PFSK-1 (cell line): ENCODE measurements at regions not wholly inside any gene's neighbourhood (a gene's known extent, or its start where the extent isn't known, plus 50 kb on each side); places are given as distances from the start of the nearest gene placed in this dataset.

Experiments used
- FOXP2 ChIP-seq: optimal IDR thresholded peaks from 2 replicates; pipeline ENCODE3; 2011; ENCODE audit warnings: borderline replicate concordance, control low read depth, inconsistent platforms; ENCODE audit not compliant: insufficient read depth; ENCODE audit errors: extremely low read length, extremely low read depth
- POLR2AphosphoS5 ChIP-seq: IDR thresholded peaks from 2 replicates; pipeline ENCODE4 v1.6.1; 2012; ENCODE audit warnings: low read depth, mild to moderate bottlenecking, control low read depth, low read length, moderate library complexity
- SIN3A ChIP-seq: IDR thresholded peaks from 2 replicates; pipeline ENCODE4 v1.6.1; 2012; ENCODE audit warnings: mild to moderate bottlenecking, low read length, moderate library complexity, borderline replicate concordance; ENCODE audit not compliant: insufficient read depth
- TAF1 ChIP-seq: IDR thresholded peaks from 2 replicates; pipeline ENCODE4 v1.6.1; 2012; ENCODE audit warnings: low read length, control low read depth, borderline replicate concordance; ENCODE audit not compliant: insufficient read depth
- TF ChIP-seq, protein P1 (sequence below), 2 experiments: IDR thresholded peaks; 2 replicates each; pipeline versions ENCODE4 v1.6.1 to v1.8.0; 2011 to 2012; ENCODE audit warnings: low read depth in 2 of 2, low read length in 2 of 2, control low read depth in 1 of 2, inconsistent platforms in 1 of 2, mild to moderate bottlenecking in 1 of 2, moderate library complexity in 1 of 2; ENCODE audit not compliant: insufficient read depth in 1 of 2

- TF ChIP-seq POLR2AphosphoS5 (no peak), FOXP2 (no peak), SIN3A (no peak), TAF1 (no peak)
Measured at GRCh38 chr10:105516511-105516910, 875.4 kb downstream of the SORCS3 start.

DNA sequence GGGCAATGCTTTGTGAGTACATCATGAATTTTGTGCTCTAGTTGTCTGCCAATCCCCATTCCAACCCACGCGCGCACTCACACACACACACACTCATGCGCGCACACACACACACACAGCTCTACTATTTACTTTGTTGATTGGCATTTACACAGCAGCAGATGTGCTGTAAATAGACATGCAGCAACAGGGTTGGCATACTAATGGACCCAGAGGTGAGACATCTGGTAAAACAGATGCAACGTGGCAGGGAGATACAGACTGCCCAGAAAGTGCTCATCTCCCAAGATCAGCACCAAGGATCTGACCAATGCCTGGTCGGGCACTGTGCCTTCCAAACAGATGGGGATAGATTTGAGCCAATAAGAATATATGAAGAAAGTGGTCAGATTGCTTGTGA is 873.0 kb downstream of the SORCS3 start:
- TF ChIP-seq SIN3A: no peak
- TF ChIP-seq, protein P1, sequence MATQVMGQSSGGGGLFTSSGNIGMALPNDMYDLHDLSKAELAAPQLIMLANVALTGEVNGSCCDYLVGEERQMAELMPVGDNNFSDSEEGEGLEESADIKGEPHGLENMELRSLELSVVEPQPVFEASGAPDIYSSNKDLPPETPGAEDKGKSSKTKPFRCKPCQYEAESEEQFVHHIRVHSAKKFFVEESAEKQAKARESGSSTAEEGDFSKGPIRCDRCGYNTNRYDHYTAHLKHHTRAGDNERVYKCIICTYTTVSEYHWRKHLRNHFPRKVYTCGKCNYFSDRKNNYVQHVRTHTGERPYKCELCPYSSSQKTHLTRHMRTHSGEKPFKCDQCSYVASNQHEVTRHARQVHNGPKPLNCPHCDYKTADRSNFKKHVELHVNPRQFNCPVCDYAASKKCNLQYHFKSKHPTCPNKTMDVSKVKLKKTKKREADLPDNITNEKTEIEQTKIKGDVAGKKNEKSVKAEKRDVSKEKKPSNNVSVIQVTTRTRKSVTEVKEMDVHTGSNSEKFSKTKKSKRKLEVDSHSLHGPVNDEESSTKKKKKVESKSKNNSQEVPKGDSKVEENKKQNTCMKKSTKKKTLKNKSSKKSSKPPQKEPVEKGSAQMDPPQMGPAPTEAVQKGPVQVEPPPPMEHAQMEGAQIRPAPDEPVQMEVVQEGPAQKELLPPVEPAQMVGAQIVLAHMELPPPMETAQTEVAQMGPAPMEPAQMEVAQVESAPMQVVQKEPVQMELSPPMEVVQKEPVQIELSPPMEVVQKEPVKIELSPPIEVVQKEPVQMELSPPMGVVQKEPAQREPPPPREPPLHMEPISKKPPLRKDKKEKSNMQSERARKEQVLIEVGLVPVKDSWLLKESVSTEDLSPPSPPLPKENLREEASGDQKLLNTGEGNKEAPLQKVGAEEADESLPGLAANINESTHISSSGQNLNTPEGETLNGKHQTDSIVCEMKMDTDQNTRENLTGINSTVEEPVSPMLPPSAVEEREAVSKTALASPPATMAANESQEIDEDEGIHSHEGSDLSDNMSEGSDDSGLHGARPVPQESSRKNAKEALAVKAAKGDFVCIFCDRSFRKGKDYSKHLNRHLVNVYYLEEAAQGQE (IDR thresholded peaks at IDR 0.05; ENCODE audit: insufficient read depth in 1 of 2, low read depth in 2 of 2, low read length in 2 of 2): no peak
- no peak for TF ChIP-seq TAF1
- no peak for TF ChIP-seq POLR2AphosphoS5
- TF ChIP-seq FOXP2: no peak

DNA sequence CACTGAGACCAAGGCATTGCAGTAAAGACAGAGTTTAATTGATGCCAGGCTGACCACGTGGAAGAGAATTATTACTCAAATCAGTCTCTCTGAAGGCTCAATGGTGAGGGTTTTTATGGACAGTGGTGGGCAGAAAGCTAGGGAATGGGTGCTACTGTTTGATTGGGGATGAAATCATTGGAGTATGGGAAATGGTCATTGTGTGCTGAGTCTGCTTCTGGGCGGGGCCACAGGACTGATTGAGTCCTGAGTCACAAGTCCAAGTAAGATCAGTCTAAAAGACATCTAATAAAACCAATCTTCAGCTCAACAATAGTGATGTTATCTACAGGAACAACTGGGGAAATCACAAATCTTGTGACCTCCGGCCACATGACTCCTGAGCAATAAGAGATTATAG is 868.4 kb downstream of the SORCS3 start:
- TF ChIP-seq, protein P1 (IDR thresholded peaks at IDR 0.05; ENCODE audit: insufficient read depth in 1 of 2, low read depth in 2 of 2, low read length in 2 of 2): no peak
- TF ChIP-seq TAF1 (no peak), POLR2AphosphoS5 (no peak), SIN3A (no peak), FOXP2 (no peak)

DNA sequence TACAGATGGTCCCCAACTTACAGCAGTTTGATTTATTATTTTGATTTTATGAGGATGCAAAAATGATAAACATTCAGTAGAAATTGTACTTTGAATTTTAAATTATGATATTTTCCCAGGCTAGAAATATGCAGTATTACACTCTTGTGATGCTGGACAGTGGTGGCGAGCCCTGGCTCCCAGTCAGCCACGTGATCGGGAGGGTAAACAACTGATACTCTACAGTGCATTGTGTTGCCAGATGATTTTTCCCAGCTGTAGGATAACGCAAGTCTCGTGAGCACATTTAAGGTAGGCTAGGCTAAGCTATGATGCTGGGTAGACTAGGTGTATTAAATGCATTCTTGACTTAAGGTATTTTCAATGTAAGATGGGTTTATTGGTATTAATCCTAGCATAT is 865.2 kb downstream of the SORCS3 start:
- TF ChIP-seq POLR2AphosphoS5: no peak

DNA sequence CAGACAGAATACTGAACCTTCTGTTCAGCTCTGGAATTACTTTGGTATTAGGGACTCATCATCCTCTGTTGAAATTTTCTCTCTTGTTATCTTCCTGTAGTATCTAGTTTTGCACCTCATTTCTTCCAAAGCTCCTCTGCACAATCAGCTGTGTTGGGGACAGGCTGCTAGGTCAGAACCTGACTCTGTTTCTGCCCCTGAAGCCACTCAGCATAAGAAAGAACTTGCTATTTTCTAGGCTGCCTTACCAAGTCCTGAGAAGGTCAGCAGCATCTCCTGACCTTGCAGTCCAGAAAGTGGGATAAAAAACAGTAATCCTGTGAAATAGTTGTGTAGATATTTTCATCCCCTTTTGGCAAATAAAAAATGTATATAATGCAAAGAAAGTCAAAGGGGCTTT is 862.6 kb downstream of the SORCS3 start:
- TF ChIP-seq POLR2AphosphoS5: no peak
- TF ChIP-seq TAF1: no peak
- TF ChIP-seq, protein P1 (IDR thresholded peaks at IDR 0.05; ENCODE audit: insufficient read depth in 1 of 2, low read depth in 2 of 2, low read length in 2 of 2): no peak
- TF ChIP-seq SIN3A: no peak
- no peak for TF ChIP-seq FOXP2

DNA sequence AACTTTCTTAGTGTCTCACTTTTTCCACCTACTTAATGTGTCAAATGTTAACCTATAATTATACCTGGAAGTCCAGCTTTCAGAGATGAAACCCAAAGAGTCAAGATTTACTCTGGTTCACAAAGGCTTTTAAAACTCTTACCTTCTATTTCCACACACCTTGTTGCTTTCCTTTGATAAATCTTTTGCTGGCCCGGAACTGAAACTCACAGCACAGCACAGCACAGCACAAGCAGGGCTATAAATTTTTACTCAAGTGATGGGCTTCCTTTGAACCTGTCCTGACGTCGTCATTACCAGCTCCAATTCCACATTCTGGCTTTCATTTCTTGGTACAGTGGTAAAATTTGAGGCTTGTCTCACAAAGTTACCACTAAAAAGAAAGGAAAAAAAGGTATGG is 861.0 kb downstream of the SORCS3 start:
- no peak for TF ChIP-seq TAF1
- no peak for TF ChIP-seq SIN3A
- TF ChIP-seq, protein P1 (IDR thresholded peaks at IDR 0.05; ENCODE audit: insufficient read depth in 1 of 2, low read depth in 2 of 2, low read length in 2 of 2): no peak
- TF ChIP-seq FOXP2: no peak
- no peak for TF ChIP-seq POLR2AphosphoS5
